Gastroesophageal sphincter (tissue), 4 donors: ENCODE measurements at regions not wholly inside any gene's neighbourhood (a gene's known extent, or its start where the extent isn't known, plus 50 kb on each side); places are given as distances from the start of the nearest gene placed in this dataset.

Experiments
- ATAC-seq: fragments of 150-250 bp; one replicate; pipeline ENCODE4 v1.9.1; 2016; ENCODE audit warnings: mild to moderate bottlenecking, moderate library complexity
- H3K27ac ChIP-seq, 4 donors: fragments of 200-600 bp; sonication (generic) in 3 of 4; 1 replicate in 3 of 4; 2 replicates in 1 of 4; pipeline ENCODE4 v1.5.1; 2016 to 2019
- H3K27me3 ChIP-seq: fragments of 200-600 bp; sonication (generic); one replicate; pipeline ENCODE4 v1.5.1; 2019
- H3K36me3 ChIP-seq, 2 donors: fragments of 200-600 bp; sonication (generic); one replicate each; pipeline ENCODE4 v1.5.1; 2019; ENCODE audit warnings: control low read depth in 1 of 2
- H3K4me1 ChIP-seq, 3 donors: fragments of 200-600 bp; sonication (generic); 1 replicate in 2 of 3; 2 replicates in 1 of 3; pipeline ENCODE4 v1.5.1; 2016 to 2019; ENCODE audit warnings: control low read depth in 2 of 3
- H3K4me3 ChIP-seq, 2 donors: fragments of 200-600 bp; sonication (generic); one replicate each; pipeline ENCODE4 v1.5.1; 2019; ENCODE audit warnings: mild to moderate bottlenecking in 1 of 2, moderate library complexity in 1 of 2
- H3K9me3 ChIP-seq, 3 donors: fragments of 200-600 bp; sonication (generic); one replicate each; pipeline ENCODE4 v1.5.1; 2017 to 2019; ENCODE audit warnings: control low read depth in 2 of 3
- EP300 ChIP-seq: sonication (generic); formaldehyde crosslinking; IDR thresholded peaks from one replicate; pipeline ENCODE4 v1.6.1; 2017; ENCODE audit warnings: antibody characterized with exemption, mild to moderate bottlenecking
- POLR2A ChIP-seq, 2 donors: fragments of 450-650 bp; IDR thresholded peaks; one replicate each; pipeline ENCODE4 v1.6.1; 2017; ENCODE audit warnings: antibody characterized with exemption in 2 of 2, mild to moderate bottlenecking in 2 of 2, moderate library complexity in 1 of 2
- POLR2AphosphoS5 ChIP-seq: sonication (generic); formaldehyde crosslinking; IDR thresholded peaks from one replicate; pipeline ENCODE4 v1.6.1; 2017; ENCODE audit warnings: antibody characterized with exemption
- WGBS, 2 donors: methylation state at CpG; one replicate each; pipeline ENCODE4 v1.1.5; 2018; ENCODE audit warnings: low coverage in 1 of 2; 5-methylcytosine and 5-hydroxymethylcytosine counted together
- TF ChIP-seq, protein P1 (sequence below), 4 experiments: fragments of 200-600 bp in 2 of 4; fragments of 450-650 bp in 2 of 4; sonication (generic) in 1 of 4; IDR thresholded peaks; one replicate each; pipeline ENCODE4 v1.5.1; 2017 to 2019; ENCODE audit warnings: antibody characterized with exemption in 4 of 4, mild to moderate bottlenecking in 2 of 4, moderate library complexity in 2 of 4

DNA sequence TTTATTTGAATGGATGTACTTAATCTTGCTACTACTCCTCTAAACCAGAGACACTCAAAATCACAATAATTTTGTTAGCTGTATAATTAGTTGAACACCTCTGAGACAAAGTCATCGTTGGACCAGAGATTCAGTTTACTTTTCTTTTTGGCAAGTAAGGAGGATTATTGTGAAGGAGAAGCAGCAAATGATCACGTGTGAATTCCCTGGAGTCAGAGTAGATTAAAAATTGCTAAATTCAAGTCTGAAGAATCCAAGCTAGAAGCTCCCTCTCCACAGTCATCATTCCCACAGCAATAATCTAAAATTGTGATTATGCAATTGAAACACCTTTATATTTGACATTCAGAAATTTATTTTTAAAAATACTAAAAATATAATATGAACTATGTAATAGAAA is 484.4 kb downstream of the CMPK2 start:
- TF ChIP-seq EP300 (no peak), POLR2AphosphoS5 (no peak), POLR2A (IDR thresholded peaks at IDR 0.05) (no peak)
- TF ChIP-seq, protein P1, sequence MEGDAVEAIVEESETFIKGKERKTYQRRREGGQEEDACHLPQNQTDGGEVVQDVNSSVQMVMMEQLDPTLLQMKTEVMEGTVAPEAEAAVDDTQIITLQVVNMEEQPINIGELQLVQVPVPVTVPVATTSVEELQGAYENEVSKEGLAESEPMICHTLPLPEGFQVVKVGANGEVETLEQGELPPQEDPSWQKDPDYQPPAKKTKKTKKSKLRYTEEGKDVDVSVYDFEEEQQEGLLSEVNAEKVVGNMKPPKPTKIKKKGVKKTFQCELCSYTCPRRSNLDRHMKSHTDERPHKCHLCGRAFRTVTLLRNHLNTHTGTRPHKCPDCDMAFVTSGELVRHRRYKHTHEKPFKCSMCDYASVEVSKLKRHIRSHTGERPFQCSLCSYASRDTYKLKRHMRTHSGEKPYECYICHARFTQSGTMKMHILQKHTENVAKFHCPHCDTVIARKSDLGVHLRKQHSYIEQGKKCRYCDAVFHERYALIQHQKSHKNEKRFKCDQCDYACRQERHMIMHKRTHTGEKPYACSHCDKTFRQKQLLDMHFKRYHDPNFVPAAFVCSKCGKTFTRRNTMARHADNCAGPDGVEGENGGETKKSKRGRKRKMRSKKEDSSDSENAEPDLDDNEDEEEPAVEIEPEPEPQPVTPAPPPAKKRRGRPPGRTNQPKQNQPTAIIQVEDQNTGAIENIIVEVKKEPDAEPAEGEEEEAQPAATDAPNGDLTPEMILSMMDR (IDR thresholded peaks at IDR 0.05): no peak
- no peaks in the 10 kb centered on the region for H3K4me1 ChIP-seq
- no peak for ATAC-seq

DNA sequence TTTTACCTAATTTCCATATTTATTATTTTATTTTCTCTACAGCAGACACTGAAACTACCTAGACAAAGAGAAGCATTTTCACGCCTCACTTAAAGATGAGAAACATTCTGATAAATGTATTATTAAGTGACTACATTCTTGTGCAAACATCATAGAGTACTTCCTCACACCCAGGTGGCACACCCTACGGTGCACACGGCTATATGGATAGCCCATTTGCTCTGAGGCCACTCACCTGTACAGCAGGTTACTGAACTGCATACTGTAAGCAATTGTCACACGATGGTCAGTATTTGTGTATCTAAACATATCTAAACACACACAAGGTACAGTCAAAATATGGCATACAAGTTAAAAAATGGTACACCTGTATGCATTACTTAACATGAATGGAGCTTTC is 481.4 kb downstream of the CMPK2 start:
- Histone ChIP-seq H3K27me3 (no peaks in the 10 kb centered on the region), H3K36me3 (no peaks in the 10 kb centered on the region), H3K27ac (no peak overlapping the region), H3K9me3 (no peaks in the 10 kb centered on the region), H3K4me1 (no peaks in the 10 kb centered on the region), H3K4me3 (no peak overlapping the region)
- TF ChIP-seq EP300: no peak
- 59 to 83% methylated on average over 3 to 4 of the region's 4 CpGs for WGBS, 2 donors
- ATAC-seq: no peak

More for the DNA sequence above, 484.4 kb downstream of the CMPK2 start:
- 5 to 22% methylated on average over 2 of the region's 2 CpGs for WGBS, 2 donors
- Histone ChIP-seq H3K4me3 (no peak overlapping the region), H3K9me3 (peaks cover 0 to 6% (median 0%) of the 10 kb centered on the region in 3 donors), H3K27ac (no peak overlapping the region), H3K36me3 (no peaks in the 10 kb centered on the region), H3K27me3 (no peaks in the 10 kb centered on the region)

DNA sequence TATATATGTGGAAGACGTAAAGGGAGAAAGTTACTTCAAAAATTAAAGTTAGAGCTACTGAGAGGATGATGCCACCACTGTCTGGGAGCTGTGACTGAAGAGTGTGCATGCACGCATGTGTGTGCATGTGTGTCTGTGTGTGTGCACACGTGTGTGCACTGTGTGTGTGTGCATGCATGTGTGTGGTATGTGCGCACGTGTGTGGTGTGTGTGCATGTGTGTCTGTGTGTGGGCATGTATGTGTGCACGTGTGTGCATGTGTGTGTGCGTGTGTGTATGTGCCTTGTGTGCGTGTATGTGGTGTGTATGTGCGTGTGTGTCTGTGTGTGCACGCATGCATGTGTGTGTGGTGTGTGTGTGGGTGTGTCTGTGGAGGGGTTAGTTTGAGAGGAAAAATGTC is 473.4 kb downstream of the CMPK2 start:
- no peak for ATAC-seq
- Histone ChIP-seq H3K9me3 (no peaks in the 10 kb centered on the region), H3K27me3 (no peaks in the 10 kb centered on the region), H3K4me1 (no peaks in the 10 kb centered on the region), H3K36me3 (no peaks in the 10 kb centered on the region), H3K27ac (no peak overlapping the region), H3K4me3 (no peak overlapping the region)
- WGBS, 2 donors: 87 to 90% methylated on average over 6 to 10 of the region's 10 CpGs
- TF ChIP-seq, protein P1 (IDR thresholded peaks at IDR 0.05): no peak
- TF ChIP-seq POLR2AphosphoS5: no peak
- TF ChIP-seq EP300: no peak
- TF ChIP-seq POLR2A (IDR thresholded peaks at IDR 0.05): no peak

DNA sequence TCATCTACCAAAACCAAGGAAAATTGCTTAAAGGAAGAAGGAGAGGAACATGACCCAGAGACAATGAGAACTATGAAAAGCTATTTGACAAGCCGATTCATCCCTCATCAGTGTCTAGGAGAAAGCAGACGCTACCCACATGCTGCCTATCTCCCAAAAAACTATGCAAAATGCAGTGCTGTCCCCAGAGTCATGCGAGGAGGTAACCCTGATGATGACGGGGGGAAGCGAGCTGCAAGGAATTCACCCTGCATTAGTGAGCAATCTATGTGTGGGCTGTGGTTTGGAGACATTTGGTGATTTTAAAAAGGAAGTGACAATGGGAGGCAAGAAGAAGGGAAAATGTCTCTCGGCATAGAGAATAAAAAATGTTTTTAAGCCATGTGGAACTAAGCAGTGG is 472.7 kb downstream of the CMPK2 start:
- H3K27me3 ChIP-seq: no peaks in the 10 kb centered on the region
- no peak overlapping the region for H3K27ac ChIP-seq
- WGBS, 2 donors: 60 to 80% methylated on average over 6 of the region's 6 CpGs
- no peak overlapping the region for H3K4me3 ChIP-seq
- no peaks in the 10 kb centered on the region for H3K9me3 ChIP-seq
- TF ChIP-seq, protein P1 (IDR thresholded peaks at IDR 0.05): no peak
- TF ChIP-seq POLR2AphosphoS5: no peak
- no peak for TF ChIP-seq EP300
- no peak for TF ChIP-seq POLR2A (IDR thresholded peaks at IDR 0.05)
- H3K4me1 ChIP-seq: no peaks in the 10 kb centered on the region
- H3K36me3 ChIP-seq: no peaks in the 10 kb centered on the region
- no peak for ATAC-seq

DNA sequence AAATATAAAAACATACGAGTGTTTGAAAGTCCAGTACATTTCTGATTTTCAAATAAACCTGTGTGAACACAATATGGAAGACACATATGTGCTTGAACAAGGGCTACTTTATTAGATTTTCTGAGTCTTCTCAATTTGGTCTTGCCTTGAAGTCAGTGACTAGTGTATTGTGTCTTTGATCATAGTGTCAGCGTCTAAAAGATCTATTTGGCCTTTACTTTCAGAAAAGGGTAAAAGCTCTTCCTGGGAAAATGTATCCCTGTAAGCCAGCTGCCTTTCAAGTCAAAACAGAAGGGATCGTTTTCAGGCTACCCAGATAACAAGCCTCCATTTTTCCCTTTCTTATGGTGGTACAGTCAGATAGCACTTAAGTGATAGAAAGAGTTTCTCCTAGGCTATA is 471.9 kb downstream of the CMPK2 start:
- 45 to 56% methylated on average over 3 of the region's 3 CpGs for WGBS, 2 donors
- TF ChIP-seq EP300 (no peak), POLR2A (IDR thresholded peaks at IDR 0.05) (no peak), POLR2AphosphoS5 (no peak)
- TF ChIP-seq, protein P1 (IDR thresholded peaks at IDR 0.05): no peak
- no peaks in the 10 kb centered on the region for H3K36me3 ChIP-seq

DNA sequence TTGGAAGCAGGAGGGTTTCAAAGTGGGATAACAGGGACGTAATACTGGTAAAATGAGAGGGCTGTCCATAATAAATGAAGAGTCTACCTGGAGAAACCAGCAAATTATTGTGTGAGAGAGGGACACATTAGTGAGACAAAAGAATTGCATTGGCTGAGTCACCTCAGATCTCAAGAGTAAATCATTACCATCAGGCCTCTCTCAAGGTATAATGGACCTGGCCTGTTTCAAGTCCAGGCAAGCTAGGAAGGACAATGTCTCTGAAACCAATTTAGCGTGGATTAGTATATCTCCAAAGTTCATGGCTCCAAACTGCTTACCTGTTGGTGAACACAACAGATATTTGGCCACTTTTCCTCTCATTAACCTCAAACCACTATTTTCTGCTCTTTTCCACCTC is 471.4 kb downstream of the CMPK2 start:
- Histone ChIP-seq H3K27ac (no peak overlapping the region), H3K27me3 (no peaks in the 10 kb centered on the region), H3K4me3 (no peak overlapping the region), H3K9me3 (no peaks in the 10 kb centered on the region), H3K36me3 (no peaks in the 10 kb centered on the region), H3K4me1 (no peaks in the 10 kb centered on the region)
- no peak for TF ChIP-seq POLR2AphosphoS5
- no peak for TF ChIP-seq POLR2A (IDR thresholded peaks at IDR 0.05)
- TF ChIP-seq, protein P1 (IDR thresholded peaks at IDR 0.05): no peak
- TF ChIP-seq EP300: no peak
- 83 to 89% methylated on average over 2 of the region's 2 CpGs for WGBS, 2 donors
- ATAC-seq: no peak

More for the DNA sequence above, 471.9 kb downstream of the CMPK2 start:
- H3K4me1 ChIP-seq: no peaks in the 10 kb centered on the region
- no peaks in the 10 kb centered on the region for H3K9me3 ChIP-seq
- H3K27ac ChIP-seq: no peak overlapping the region
- no peak for ATAC-seq
- no peaks in the 10 kb centered on the region for H3K27me3 ChIP-seq
- no peak overlapping the region for H3K4me3 ChIP-seq
